Pons (tissue), 1 donor: ENCODE measurements at regions not wholly inside any gene's neighbourhood (a gene's known extent, or its start where the extent isn't known, plus 50 kb on each side); places are given as distances from the start of the nearest gene placed in this dataset.
"Not testable (repeated sequence)": the region's sequence is repeated elsewhere in the genome, so short reads cannot be mapped to it uniquely, and the experiment has no call there.

Experiments used
- DNase-seq: peaks from one replicate; pipeline ENCODE4 v3.0.0-alpha.2; 2016; ENCODE audit warnings: low spot score

DNA sequence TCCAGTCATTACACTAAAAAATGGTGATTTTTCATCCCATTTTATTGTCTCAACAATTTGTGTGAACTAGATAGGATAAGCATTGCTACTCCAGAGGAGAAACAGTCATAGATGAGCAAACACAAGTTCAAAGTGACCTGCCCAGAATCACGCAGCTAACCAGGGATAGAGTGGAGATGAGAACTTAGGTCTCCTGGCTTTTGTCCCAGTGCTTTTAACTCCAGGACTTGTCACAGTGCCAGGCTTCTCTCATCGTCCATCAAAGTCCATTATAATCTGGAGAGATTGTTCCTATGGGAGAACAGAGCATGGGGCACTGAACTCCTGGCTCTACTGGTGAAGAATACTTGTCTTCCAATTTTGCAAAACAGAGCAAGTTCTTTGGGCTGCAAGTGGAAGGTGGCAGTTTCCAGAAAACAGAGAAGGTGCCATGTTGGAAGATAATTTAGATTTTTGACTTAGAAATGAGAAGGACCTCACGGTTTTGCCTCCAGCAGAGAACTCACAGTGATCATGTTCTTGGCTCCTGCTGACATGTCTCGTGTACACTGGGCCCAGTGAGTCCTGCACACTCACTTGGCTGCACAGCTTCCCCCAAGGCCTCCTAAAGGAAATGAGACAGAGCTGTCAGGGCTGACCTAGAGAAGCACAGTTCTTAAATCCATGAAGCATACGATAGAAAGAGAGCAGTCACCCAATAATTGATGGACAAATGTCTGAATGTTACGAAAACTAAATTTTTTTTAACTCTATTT, 322.9 kb upstream of the NRP1 start:
- no peak for DNase-seq

DNA sequence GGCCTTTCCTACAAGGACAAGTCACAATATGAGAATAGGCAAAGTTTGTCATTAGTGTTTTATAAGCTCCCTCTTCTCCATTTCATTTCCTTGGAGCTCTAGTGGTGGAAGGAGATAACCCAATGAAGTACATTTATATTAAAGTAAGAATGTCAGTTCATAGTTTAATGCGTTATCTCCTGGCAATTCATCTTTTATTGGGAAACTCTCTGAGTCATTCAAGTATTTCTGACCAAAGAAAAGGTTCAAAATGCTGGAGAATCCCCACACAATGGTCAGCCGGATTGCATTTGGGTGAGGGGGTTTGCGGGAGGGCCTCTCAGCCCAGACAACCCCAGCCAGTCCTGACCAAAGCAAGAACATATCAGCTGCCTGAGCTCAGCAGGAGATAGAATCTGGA, 321.5 kb upstream of the NRP1 start:
- DNase-seq, result no peak

DNA sequence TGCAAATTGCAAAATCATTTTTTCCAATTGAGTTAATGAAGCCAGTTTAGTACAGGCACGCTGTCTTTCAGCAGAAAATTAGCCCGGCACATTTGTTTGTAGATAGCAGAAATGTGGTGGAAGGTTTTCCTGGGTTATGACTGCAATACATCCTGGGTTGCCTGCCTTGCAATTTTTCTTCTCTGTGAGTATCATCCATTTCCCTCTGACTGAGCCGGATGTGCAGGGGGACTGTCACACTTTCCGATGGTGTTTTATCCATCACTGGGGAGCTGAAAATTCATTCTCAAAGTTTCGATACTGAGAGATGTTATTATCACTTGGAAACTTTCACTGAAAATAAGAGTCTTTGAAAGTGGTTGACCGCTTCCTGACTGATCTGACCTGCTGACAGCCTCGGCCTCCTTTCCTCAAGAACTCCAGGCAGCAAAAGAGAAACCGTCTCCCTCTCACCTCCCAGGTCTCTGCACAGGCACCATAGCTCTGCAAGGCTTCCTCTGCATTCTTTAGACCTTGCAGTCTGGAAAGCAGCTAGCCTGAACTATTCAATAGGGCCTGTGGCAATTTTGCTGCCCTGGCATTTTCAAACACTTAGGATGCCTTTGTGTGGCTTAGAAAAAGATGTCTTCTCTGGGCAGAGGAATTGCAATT, 320.8 kb upstream of the NRP1 start:
- no peak for DNase-seq

DNA sequence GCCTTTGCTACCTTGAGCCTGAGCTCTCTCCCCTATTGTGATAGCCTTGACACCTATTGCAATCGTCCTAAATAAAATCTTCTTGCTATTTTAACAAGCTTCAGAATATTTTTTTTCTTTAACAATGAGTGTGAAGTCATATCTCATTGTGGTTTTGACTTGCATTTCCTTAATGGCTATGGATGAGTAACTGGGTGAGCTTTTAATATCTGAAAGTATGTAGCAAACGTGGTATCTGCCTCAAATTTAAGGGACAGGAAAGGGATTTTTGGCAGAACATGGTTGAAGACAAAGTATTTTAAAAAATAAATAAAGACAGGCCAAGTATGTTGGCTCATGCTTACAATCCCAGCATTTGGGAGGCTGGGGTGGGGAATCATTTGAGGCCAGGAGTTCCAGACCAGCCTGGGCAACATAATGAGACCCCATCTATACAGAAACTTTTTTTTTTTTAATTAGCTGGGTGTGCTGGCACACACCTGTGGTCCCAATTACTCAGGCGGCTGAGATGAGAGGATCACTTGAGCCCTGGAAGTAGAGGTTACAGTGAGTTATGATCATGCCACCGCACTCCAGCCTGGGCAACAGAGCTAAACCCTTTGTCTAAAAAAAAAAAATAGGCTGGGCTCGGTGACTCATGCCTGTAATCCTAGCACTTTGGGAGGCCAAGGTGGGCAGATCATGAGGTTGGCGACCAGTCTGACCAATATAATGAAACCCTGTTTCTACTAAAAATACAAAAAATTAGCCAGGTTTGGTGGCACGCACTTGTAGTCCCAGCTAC, 319.3 kb upstream of the NRP1 start:
- no peak for DNase-seq

DNA sequence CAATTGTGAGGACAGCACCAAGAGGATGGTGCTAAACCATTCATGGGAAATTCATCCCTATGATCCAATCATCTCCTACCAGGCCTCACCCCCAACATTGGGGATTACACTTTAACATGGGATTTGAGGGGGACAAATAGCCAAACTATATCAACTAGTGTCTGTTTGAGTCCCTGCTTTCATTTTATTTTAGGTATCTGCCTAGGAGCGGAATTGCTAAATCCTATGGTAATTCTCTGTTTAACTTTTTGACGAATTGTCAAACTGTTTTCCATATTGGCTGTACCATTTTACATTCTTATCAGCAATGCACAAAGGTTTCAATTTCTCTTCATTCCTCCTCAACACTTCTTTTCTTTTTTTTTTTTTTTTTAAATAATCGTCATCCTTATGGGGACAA, 318.4 kb upstream of the NRP1 start:
- no peak for DNase-seq

DNA sequence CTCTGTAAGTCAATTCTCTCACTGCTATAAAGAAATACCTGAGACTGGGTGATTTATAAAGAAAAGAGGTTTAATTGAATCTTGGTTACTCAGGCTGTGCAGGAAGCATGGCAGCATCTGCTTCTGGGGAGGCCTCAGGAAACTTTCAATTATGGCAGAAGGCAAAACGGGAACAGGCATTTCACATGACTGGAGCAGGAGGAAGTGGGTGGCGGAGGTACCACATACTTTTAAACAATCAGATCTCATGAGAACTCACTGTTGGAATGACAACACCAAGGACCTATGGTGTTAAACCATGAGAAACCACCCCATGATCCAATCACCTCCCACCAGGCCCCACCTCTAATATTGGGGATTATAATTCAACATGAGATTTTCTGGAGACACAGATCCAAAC, 315.7 kb upstream of the NRP1 start:
- DNase-seq, result not testable (repeated sequence)

DNA sequence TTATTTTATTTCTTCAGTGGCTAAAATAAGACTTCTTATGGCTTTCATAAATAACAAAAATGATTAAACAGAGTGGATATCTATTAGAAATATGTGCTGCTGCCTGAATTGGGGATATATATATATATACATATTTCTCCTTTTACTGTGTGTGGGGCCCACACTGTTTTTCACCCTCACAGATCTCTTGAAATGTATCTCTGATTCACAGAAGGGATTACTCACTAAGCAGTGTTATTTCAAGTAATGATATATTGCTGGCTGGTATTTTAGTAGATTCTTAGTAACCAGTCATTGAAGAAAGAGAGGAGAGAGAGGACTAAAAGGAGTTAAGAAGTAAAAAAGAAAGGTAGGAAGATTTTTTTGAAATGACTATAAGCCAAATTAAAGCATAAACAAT, 308.6 kb upstream of the NRP1 start:
- no peak for DNase-seq

DNA sequence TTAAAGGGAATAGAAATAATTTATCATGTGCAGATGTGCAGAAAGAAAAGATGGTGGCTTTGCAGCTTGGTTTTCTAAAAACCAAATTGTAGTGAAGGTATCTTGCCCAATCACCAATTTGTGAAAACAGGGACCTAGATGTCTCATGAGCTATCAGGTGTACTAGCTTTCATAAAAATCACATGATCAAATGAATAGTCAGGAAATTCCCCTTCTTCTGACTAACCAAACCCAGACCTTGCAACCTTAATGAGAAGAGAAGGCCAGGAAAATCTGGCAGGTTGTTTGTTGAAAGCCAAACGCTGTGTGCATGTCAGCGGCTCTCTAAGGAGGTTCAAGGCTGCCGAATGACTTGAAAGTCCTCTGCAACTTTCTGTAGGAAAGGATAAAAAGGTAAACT, 304.4 kb upstream of the NRP1 start:
- no peak for DNase-seq

DNA sequence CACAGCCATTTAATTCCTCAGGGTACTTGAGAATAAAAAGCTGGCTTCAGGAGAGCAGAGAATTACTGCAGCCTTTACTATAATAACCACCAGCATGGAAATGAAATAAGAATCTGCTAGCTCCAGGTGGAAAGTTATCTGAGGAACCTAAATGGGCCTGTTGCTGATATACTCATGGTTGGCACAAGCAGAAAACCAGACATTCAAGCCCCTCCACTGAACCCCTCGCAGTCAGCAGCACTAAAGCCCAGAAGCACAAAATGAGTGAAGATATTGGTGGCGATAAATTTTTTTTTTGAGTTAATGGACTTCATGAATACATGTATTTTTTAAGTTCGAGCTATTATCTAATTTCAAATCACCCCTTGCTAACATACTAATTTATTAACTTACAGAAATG, 303.9 kb upstream of the NRP1 start:
- DNase-seq, result no peak

DNA sequence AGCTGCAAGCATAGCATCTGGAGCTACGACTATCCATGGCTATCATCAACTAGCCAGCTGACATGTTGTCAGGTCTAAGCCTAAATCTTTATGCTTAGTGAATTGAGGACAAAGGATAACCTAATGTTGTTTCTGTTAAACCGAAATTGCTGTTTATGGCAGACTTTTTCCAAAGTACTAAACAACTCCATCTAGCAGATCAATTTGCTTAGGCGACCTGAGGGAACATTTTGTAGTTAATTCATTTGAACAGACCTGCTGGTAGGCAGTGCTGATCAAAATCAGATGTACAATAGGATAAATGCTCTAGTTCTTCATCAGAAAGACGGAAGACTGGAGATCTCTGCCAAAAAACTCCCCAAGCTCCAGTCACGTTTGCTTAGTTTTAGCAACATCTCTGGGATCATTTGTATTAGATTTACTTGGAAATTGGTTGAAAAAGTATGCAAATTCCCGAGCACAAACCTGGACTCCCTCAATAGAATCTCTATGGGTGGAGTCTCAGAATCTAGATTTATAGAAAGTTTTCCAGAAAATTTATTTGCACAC, 301.6 kb upstream of the NRP1 start:
- no peak for DNase-seq

DNA sequence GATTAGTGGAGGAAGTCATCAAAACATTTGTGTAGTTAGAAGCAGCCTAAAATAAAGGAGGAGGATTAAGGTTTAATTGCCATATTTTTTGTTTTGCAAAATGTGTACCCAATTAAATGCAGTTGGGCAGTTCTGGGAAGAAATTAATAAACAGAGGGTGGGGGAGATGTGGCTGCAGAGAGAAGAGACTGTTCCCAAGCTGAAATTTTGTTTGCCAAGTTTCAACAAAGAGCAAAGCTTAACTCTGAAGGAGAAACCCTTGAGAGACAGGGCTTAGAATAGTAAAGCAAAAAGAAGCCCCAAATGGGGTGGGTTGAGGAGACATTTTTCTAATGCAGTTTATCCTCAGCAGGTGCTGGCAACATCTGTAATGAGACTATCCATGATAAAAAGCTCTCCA, 298.0 kb upstream of the NRP1 start:
- DNase-seq, result no peak

DNA sequence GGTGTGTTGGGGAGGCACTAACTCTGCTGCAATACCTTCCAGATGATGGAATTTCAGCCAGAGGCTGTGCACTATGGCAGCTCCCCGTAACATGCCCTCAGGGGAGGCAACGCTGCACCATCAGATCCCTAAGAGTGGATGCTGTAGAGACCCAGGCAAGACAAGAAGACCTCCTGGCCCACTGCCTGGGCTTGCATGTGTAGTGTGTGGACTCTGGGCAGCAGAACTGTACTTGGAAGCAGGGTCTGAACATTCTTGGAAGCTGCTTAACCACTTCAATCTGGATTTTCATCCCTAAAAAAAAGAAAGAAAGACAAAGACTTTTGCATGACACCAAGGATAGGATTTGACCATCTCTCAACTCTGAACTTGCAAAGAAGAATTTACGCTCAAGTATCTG, 297.5 kb upstream of the NRP1 start:
- DNase-seq, result no peak

DNA sequence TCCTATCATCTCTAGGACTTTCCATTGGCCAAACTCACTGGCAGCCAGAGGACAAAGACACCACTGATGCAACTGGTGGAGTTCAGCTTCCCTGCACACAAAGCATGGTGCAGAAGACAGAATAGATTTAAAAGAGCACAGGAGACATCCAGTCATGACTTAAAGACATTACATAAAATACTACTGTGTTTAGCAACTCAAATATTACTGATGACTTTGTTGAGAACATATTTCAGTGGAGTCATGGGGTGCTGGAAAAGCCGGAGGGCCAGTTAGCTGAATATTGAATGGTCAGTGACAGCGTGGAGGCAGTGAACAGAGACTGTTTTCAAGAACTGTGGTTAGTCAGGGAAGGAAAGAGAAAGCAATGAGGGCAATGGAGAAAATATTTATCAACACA, 296.3 kb upstream of the NRP1 start:
- no peak for DNase-seq

DNA sequence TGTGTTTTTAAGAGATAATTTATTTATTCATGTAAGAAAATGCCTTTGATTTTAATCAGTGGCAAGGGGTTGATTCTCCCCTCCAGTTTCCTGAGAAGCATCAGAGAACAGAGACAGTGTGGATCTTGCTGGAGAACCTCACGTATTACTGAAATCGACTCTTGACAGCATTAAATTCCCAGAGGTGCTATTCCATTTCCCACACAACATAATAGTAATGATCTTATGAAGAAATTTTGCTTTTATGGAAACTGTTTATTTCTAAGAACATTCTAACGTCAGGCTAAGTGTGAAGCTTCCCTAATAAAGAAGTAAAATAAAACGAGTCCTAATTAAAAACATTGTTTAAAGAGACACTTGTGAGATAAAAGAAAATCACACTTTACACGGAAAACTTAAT, 293.1 kb upstream of the NRP1 start:
- DNase-seq, result no peak

DNA sequence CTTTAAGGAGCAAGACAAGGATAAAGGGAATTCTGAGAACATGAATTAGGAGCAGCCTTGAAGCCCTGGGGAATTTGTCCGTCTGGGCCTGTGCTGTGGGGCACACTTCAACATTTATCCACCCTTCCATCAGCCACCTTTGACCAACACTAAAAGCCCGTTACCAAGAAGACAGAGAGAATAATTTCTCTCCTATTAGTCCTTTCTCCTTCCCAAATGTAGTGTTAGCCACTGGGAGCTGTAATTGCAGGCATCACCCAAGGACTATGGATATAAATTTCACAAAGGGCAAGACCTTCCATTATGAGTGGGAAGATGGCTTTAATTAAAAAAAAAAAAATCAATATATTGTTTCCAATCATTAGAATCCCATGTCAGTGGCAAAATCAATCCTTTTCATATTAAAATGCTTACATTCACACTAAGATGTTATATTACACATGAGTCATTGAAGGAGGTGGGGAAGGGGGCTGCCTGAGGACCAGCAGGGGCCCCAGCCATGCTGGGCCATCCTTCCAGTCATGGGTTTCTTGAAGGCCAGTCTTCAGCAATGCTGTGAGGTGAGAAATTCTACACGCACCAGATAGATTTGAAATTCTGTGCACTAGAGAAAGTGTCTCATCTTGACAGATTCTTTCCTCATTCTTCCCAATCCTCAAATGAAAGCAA, 292.5 kb upstream of the NRP1 start:
- no peak for DNase-seq

DNA sequence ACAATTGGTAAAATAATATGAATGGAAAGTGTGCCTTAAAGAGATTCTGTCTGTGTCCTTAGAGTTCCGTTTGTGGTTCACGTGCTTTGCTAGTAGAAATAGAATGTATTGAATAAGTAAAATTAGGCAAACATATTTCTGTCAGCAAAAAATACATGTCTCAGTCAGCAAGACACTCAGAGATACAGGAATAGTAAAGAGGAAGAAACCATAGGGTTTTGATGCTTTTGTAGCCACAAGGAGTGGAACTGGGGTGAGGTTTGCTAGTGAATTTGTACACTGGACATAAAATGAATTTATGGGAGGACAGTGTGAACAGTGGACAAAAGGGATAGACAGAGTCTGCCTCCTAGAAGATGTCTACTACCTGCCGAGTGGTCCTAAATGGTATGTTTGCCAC, 289.2 kb upstream of the NRP1 start:
- DNase-seq, result peak; percentile 18

DNA sequence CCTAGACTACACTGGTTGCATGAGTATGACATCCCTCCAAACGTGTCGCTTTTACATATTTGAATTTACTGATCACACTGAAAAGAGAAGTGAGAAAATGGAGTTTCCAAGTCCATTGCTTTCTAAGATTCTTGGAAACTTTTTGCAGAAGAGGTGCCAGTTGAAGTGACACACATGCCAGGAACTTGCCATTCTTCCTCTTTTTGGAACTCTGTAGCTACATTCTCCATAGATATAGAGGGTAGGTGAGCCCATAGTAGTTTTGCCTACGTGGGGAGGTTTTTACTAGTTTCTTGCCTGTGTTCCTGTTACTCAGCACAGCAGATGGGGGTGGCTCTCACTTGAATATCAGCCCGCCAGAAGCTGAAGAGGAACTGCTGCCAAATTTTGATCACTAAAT, 286.6 kb upstream of the NRP1 start:
- DNase-seq, result peak; percentile 40

DNA sequence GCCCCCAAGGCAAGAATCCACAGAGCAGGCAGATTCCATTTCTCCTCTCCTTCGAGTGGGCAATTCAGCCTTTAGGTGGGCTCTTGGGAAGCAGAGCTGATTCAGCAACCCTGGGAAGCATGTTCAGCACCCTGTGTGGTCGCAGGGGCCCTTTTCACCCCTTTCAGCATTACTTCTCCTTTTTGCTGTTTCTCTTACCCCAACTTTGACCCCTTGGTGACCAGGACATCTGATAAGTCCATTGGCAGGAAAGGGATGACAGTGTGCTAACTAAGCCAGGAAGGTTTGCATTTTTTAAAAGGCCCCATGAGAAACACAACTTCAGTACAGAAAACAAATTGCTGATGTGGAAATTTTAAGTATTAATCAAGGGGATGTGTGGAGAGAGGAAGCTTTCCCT, 283.7 kb upstream of the NRP1 start:
- no peak for DNase-seq

DNA sequence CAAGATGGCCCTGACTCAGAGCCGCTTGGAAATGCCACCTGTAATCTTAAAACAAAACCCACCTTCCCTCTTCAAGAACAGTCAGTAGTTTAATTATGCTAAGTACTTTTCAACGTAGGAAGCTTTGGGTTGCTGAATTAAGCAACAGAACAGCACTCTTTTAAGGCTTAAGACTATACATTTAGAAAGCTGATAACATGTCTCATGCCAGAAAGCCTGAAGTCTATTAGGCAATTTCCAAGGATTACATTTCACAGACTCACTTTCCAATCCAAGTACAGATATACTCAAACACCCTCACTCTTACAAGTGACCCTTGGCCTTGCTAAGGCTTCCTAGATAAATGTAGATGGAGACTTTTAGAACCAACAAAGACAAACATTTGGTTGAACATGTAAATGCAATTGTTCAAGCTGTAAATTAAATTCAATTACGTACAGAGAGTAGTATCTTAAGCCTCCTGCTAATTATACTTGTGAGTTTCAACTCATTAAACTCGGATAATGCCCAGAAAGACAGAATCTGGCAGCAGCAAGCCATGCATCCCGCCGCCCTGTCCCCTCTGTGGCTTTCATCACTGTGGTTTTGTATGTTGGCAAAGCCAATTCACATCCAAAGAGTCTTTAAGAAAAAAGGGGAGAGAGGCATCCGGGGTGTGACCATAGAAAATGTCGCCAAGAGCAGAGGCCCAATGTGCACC, 283.1 kb upstream of the NRP1 start:
- no peak for DNase-seq

DNA sequence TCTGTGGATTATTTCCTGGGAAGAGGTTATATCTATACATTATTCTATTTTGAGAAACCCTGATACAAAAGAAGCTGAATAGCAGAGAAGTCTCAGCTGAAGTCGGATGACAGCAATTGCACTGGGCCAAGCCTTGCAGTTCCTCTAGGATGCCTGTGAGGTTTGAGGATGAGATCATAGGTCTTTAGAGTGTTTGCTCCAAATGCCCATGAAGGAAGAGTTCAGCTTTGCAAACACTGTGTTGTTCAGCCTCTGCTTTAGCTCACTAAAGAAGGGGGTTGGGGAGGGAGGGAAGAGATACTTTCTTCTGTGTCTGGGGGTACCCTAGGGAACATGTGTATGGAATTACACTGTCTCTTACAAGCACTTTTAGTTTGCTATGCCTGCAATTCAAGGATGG, 282.5 kb upstream of the NRP1 start:
- DNase-seq, result no peak

DNA sequence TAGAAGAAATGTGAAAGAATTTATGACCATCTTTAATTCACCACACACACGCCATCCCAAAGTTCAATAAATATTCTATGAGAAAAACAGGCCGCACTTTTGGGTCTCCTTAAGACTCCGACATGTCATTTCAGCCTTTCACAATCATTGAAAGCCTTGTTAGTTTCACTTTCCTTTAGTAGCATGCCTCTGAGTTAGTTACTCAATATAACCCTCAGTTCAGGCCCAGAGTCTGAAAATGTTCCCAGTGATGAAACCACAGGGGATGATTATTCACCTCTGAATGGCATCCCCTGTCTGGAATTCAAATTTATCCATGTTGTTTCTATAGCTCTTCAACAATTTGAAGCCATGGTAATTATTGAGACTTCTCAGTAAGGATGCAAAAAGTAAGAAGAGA, 278.1 kb upstream of the NRP1 start:
- DNase-seq, result peak; percentile 39

DNA sequence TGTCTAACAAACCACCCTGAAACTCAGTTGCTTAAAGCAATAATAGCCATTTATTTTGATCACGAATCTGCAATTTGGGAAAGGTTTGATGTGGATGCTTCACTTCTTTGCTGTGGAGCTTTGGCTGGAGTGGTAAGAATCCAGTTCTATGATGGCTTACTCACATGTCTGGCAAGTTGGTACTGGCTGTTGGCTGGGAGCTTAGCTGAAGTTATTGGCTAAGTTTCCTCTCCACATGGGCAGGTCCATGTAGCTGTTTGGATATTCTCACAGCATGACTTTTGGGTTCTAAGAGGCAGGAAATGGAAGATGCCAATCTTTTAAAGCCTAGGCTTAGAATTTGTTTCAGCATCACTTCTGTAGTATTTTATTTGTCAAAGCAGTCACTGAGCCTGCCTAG, 277.6 kb upstream of the NRP1 start:
- no peak for DNase-seq
